Left forelimb (tissue), 1 donor: ENCODE measurements at regions not wholly inside any gene's neighbourhood (a gene's known extent, or its start where the extent isn't known, plus 50 kb on each side); places are given as distances from the start of the nearest gene placed in this dataset.

Experiments used
- DNase-seq: peaks from one replicate; pipeline ENCODE4 v3.0.0-alpha.2; 2018; ENCODE audit warnings: low spot score

GRCh38 chr21:16013570-16013969 is 283.8 kb downstream of the USP25 start:
- DNase-seq: no peak

GRCh38 chr21:16020878-16021277 is 291.1 kb downstream of the USP25 start:
- DNase-seq: no peak

- DNase-seq: no peak
These were observed 292.3 kb downstream of the USP25 start for GRCh38 chr21:16022116-16022515.

- DNase-seq: no peak
These were observed 293.1 kb downstream of the USP25 start for GRCh38 chr21:16022921-16023320.

GRCh38 chr21:16028142-16028541 is 298.4 kb downstream of the USP25 start:
- DNase-seq: no peak

- DNase-seq: no peak
These were observed 299.2 kb downstream of the USP25 start for GRCh38 chr21:16028941-16029464.

- no peak for DNase-seq
These were observed 303.4 kb downstream of the USP25 start for GRCh38 chr21:16033193-16033592.

GRCh38 chr21:16034446-16035190 is 304.8 kb downstream of the USP25 start:
- no peak for DNase-seq

GRCh38 chr21:16037421-16037955 is 307.7 kb downstream of the USP25 start:
- no peak for DNase-seq

- no peak for DNase-seq
These were observed 310.8 kb downstream of the USP25 start for GRCh38 chr21:16040601-16041000.

GRCh38 chr21:16044676-16045075 is 314.9 kb downstream of the USP25 start:
- DNase-seq: no peak

GRCh38 chr21:16046656-16047330 is 317.0 kb downstream of the USP25 start:
- no peak for DNase-seq

GRCh38 chr21:16047904-16048303 is 318.1 kb downstream of the USP25 start:
- no peak for DNase-seq

- no peak for DNase-seq
These were observed 325.2 kb downstream of the USP25 start for GRCh38 chr21:16055014-16055413.

- DNase-seq: no peak
These were observed 329.1 kb downstream of the USP25 start for GRCh38 chr21:16058896-16059295.

GRCh38 chr21:16059981-16060380 is 330.2 kb downstream of the USP25 start:
- DNase-seq: no peak

- no peak for DNase-seq
These were observed 331.4 kb downstream of the USP25 start for GRCh38 chr21:16061194-16061593.

- DNase-seq: no peak
These were observed 339.7 kb downstream of the USP25 start for GRCh38 chr21:16069178-16070112.

- DNase-seq: no peak
These were observed 340.4 kb downstream of the USP25 start for GRCh38 chr21:16070207-16070651.

GRCh38 chr21:16071092-16071491 is 341.3 kb downstream of the USP25 start:
- no peak for DNase-seq

- no peak for DNase-seq
These were observed 342.0 kb downstream of the USP25 start for GRCh38 chr21:16071761-16072160.

GRCh38 chr21:16072221-16072620 is 342.4 kb downstream of the USP25 start:
- no peak for DNase-seq
